NB4 (cell line): ENCODE measurements at regions not wholly inside any gene's neighbourhood (a gene's known extent, or its start where the extent isn't known, plus 50 kb on each side); places are given as distances from the start of the nearest gene placed in this dataset.

Experiments used
- DNase-seq: peaks from one replicate; pipeline ENCODE4 v3.0.0; 2010; ENCODE audit warnings: low read depth
- H3K4me3 ChIP-seq: one replicate; pipeline ENCODE4 v1.5.1; 2011; ENCODE audit warnings: mild to moderate bottlenecking, low read depth, low read length, moderate library complexity
- CTCF ChIP-seq: IDR thresholded peaks from one replicate; pipeline ENCODE4 v1.5.1; 2012; ENCODE audit warnings: low read depth, low read length
- MAX ChIP-seq: IDR thresholded peaks from 2 replicates; pipeline ENCODE4 v1.6.1; 2011; ENCODE audit warnings: low read depth, low read length
- MYC ChIP-seq: IDR thresholded peaks from 2 replicates; pipeline ENCODE4 v1.6.1; 2011; ENCODE audit warnings: low read depth, low read length
- POLR2A ChIP-seq: IDR thresholded peaks from 2 replicates; pipeline ENCODE4 v1.6.1; 2011; ENCODE audit warnings: mild to moderate bottlenecking; ENCODE audit not compliant: insufficient read length; ENCODE audit errors: extremely low read depth

DNA sequence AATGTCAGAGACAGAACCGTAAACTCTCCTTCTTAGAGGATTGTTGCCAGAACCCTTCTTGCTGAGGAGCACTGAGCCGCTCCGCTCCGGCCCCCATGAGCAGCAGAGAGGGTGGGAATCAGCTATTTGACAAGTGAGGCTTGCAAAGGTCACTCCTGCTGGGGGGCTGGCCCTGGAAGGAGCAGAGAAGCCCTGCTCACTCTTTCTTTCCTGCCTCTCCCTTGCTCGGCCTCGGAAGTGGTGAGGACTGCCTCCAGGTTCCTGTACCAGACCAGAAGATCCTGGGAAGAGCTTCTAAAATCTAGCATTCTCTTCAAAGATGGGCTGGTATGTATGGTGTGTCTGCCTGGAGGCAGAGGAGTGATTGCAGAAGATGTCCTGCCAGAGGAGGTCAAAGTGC is 168.6 kb upstream of the NECTIN1 start:
- no peak overlapping the region for H3K4me3 ChIP-seq
- TF ChIP-seq MYC: no peak
- TF ChIP-seq MAX: no peak
- no peak for TF ChIP-seq CTCF
- no peak for TF ChIP-seq POLR2A
- no peak for DNase-seq

GRCh38 chr11:119897046-119897440 is 168.0 kb upstream of the NECTIN1 start:
- TF ChIP-seq CTCF (no peak), POLR2A (no peak), MYC (no peak), MAX (no peak)
- DNase-seq: no peak
- no peak overlapping the region for H3K4me3 ChIP-seq

- no peak overlapping the region for H3K4me3 ChIP-seq
- no peak for TF ChIP-seq MYC
- no peak for TF ChIP-seq POLR2A
- no peak for TF ChIP-seq CTCF
- TF ChIP-seq MAX: no peak
- no peak for DNase-seq
Observed at GRCh38 chr11:119896387-119897045, 167.5 kb upstream of the NECTIN1 start.

- no peak overlapping the region for H3K4me3 ChIP-seq
- DNase-seq: peak; percentile 52
Observed at GRCh38 chr11:119895981-119896380, 167.0 kb upstream of the NECTIN1 start.

DNA sequence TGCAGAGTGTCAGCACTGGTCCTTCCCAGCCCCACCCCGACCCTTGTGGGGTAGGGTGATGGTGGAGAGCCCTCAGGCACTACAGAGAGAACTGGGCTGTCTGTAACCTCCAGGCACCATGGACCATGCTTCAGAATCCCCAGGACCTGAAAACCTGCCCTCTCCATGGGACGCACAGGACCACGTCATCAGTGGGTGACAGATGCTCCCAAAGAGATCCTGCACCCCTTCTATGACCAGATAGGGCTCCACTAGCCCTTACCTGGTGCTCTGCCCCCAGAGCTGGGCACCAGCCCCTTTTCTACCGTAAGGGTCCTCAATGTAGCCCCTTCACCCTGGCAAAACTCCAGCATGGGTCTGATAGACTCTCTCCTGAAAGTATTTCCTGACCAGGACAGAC is 165.9 kb upstream of the NECTIN1 start:
- DNase-seq: no peak
- TF ChIP-seq CTCF (no peak), MYC (no peak), MAX (no peak), POLR2A (no peak)
- H3K4me3 ChIP-seq: no peak overlapping the region

More at GRCh38 chr11:119895981-119896380, 167.0 kb upstream of the NECTIN1 start:
- TF ChIP-seq POLR2A (no peak), CTCF (no peak), MAX (no peak), MYC (no peak)
